DOHH2 (cell line): ENCODE measurements at regions not wholly inside any gene's neighbourhood (a gene's known extent, or its start where the extent isn't known, plus 50 kb on each side); places are given as distances from the start of the nearest gene placed in this dataset.

Experiments used
- H3F3A ChIP-seq: fragments of 200-600 bp; sonication (generic), shearing (Covaris generic); 2 replicates; pipeline ENCODE4 v1.6.0; 2016; ENCODE audit warnings: antibody characterized with exemption, mild to moderate bottlenecking; ENCODE audit not compliant: control insufficient read depth, insufficient read depth
- H3K27ac ChIP-seq: fragments of 200-600 bp; sonication (generic); 2 replicates; pipeline ENCODE4 v1.5.1; 2014; ENCODE audit warnings: low read depth, mild to moderate bottlenecking, low read length, moderate library complexity
- H3K27me3 ChIP-seq: fragments of 200-600 bp; sonication (generic); 2 replicates; pipeline ENCODE4 v1.6.1; 2014; ENCODE audit warnings: mild to moderate bottlenecking, low read length, mixed read lengths; ENCODE audit not compliant: control insufficient read depth
- H3K36me3 ChIP-seq: fragments of 200-600 bp; sonication (generic); 2 replicates; pipeline ENCODE4 v1.6.1; 2014; ENCODE audit warnings: mild to moderate bottlenecking, low read length, moderate library complexity, mixed read lengths; ENCODE audit not compliant: control insufficient read depth
- H3K4me1 ChIP-seq: fragments of 200-600 bp; sonication (generic); 2 replicates; pipeline ENCODE4 v1.6.1; 2014; ENCODE audit warnings: mild to moderate bottlenecking, low read length, mixed read lengths; ENCODE audit not compliant: control insufficient read depth
- H3K4me2 ChIP-seq: fragments of 200-600 bp; sonication (generic); 2 replicates; pipeline ENCODE4 v1.6.0; 2014; ENCODE audit warnings: mild to moderate bottlenecking, low read length, moderate library complexity
- H3K4me3 ChIP-seq: fragments of 200-600 bp; sonication (generic); 2 replicates; pipeline ENCODE4 v1.5.1; 2014; ENCODE audit warnings: mild to moderate bottlenecking, low read length, mixed read lengths
- H3K79me2 ChIP-seq: fragments of 200-600 bp; sonication (generic); 2 replicates; pipeline ENCODE4 v1.6.1; 2014; ENCODE audit warnings: mild to moderate bottlenecking, low read length, mixed read lengths; ENCODE audit not compliant: control insufficient read depth
- H3K9me2 ChIP-seq: fragments of 200-600 bp; sonication (generic); replicated peaks from 2 replicates; pipeline ENCODE4 v1.6.1; 2014; ENCODE audit warnings: mild to moderate bottlenecking, low read length, mixed read lengths; ENCODE audit not compliant: control insufficient read depth
- H3K9me3 ChIP-seq: fragments of 200-600 bp; sonication (generic); 2 replicates; pipeline ENCODE4 v1.6.1; 2014; ENCODE audit warnings: antibody characterized with exemption, low read length, mixed read lengths; ENCODE audit not compliant: control insufficient read depth, insufficient read depth
- H4K20me1 ChIP-seq: fragments of 200-600 bp; sonication (generic); 2 replicates; pipeline ENCODE4 v1.6.0; 2014; ENCODE audit warnings: low read depth, mild to moderate bottlenecking, antibody characterized with exemption, low read length, moderate library complexity; ENCODE audit not compliant: control insufficient read depth, insufficient read depth
- CTCF ChIP-seq: fragments of 200-600 bp; sonication (generic); IDR thresholded peaks from one replicate; pipeline ENCODE4 v1.5.1; 2014; ENCODE audit warnings: antibody characterized with exemption, mild to moderate bottlenecking, low read depth, low read length; ENCODE audit not compliant: poor library complexity, severe bottlenecking
- EZH2phosphoT487 ChIP-seq: fragments of 200-600 bp; sonication (generic); IDR thresholded peaks from 2 replicates; pipeline ENCODE4 v1.6.1; 2017; ENCODE audit warnings: borderline replicate concordance, mild to moderate bottlenecking, antibody characterized with exemption, low read length, moderate library complexity, mixed read lengths

GRCh38 chr11:101729406-101730078 is 145.7 kb upstream of the TRPC6 start:
- H3K27ac ChIP-seq: no peak overlapping the region
- no peaks in the 10 kb centered on the region for H3F3A ChIP-seq
- no peaks in the 10 kb centered on the region for H3K9me2 ChIP-seq
- H3K36me3 ChIP-seq: no peaks in the 10 kb centered on the region
- no peaks in the 10 kb centered on the region for H4K20me1 ChIP-seq
- H3K79me2 ChIP-seq: no peaks in the 10 kb centered on the region
- no peak overlapping the region for H3K4me2 ChIP-seq
- H3K4me1 ChIP-seq: no peaks in the 10 kb centered on the region
- no peaks in the 10 kb centered on the region for H3K9me3 ChIP-seq
- H3K27me3 ChIP-seq: no peaks in the 10 kb centered on the region
- no peak overlapping the region for H3K4me3 ChIP-seq
- TF ChIP-seq EZH2phosphoT487: no peak
- TF ChIP-seq CTCF: no peak

- Histone ChIP-seq H4K20me1 (no peaks in the 10 kb centered on the region), H3F3A (no peaks in the 10 kb centered on the region), H3K4me1 (no peaks in the 10 kb centered on the region), H3K4me3 (no peak overlapping the region), H3K9me3 (no peaks in the 10 kb centered on the region), H3K27me3 (no peaks in the 10 kb centered on the region), H3K27ac (no peak overlapping the region), H3K9me2 (no peaks in the 10 kb centered on the region), H3K36me3 (no peaks in the 10 kb centered on the region), H3K79me2 (no peaks in the 10 kb centered on the region), H3K4me2 (no peak overlapping the region)
- TF ChIP-seq CTCF (no peak), EZH2phosphoT487 (no peak)
These were observed 143.6 kb upstream of the TRPC6 start for GRCh38 chr11:101727451-101727850.

- H3K4me2 ChIP-seq: no peak overlapping the region
- H3K27ac ChIP-seq: no peak overlapping the region
- no peaks in the 10 kb centered on the region for H3K27me3 ChIP-seq
- no peaks in the 10 kb centered on the region for H3K36me3 ChIP-seq
- no peaks in the 10 kb centered on the region for H3K9me3 ChIP-seq
- H4K20me1 ChIP-seq: no peaks in the 10 kb centered on the region
- H3K9me2 ChIP-seq: no peaks in the 10 kb centered on the region
- no peak for TF ChIP-seq CTCF
- no peak for TF ChIP-seq EZH2phosphoT487
- no peaks in the 10 kb centered on the region for H3K79me2 ChIP-seq
- no peaks in the 10 kb centered on the region for H3K4me1 ChIP-seq
- no peaks in the 10 kb centered on the region for H3F3A ChIP-seq
- no peak overlapping the region for H3K4me3 ChIP-seq
These were observed 143.2 kb upstream of the TRPC6 start for GRCh38 chr11:101726988-101727387.
